Astrocyte (in vitro differentiated cells and primary cell): ENCODE measurements at regions not wholly inside any gene's neighbourhood (a gene's known extent, or its start where the extent isn't known, plus 50 kb on each side); places are given as distances from the start of the nearest gene placed in this dataset.

Source experiments
- DNase-seq: peaks from one replicate; pipeline ENCODE4 v3.0.0-alpha.2; 2010; ENCODE audit warnings: low read depth
- FAIRE-seq: peaks from 2 replicates; lab custom pipeline; 2011; peaks lifted over from hg19 to GRCh38; lab: Jason Lieb, UNC
- H2AFZ ChIP-seq: 2 replicates; pipeline ENCODE4 v1.6.0; 2012; ENCODE audit warnings: low read depth, low read length, inconsistent platforms
- H3K27ac ChIP-seq: 2 replicates; pipeline ENCODE4 v1.5.1; 2011; ENCODE audit warnings: low read depth, low read length, inconsistent platforms
- H3K27me3 ChIP-seq: 2 replicates; pipeline ENCODE4 v1.6.0; 2011; ENCODE audit warnings: low read length, inconsistent platforms; ENCODE audit not compliant: insufficient read depth
- H3K36me3 ChIP-seq: 2 replicates; pipeline ENCODE4 v1.5.1; 2011; ENCODE audit warnings: low read length, inconsistent platforms; ENCODE audit not compliant: insufficient read depth
- H3K4me1 ChIP-seq: 2 replicates; pipeline ENCODE4 v1.5.1; 2011; ENCODE audit warnings: low read length, inconsistent platforms; ENCODE audit not compliant: insufficient read depth
- H3K4me2 ChIP-seq: 2 replicates; pipeline ENCODE4 v1.6.0; 2012; ENCODE audit warnings: low read length, inconsistent platforms
- H3K4me3 ChIP-seq: 2 replicates; pipeline ENCODE4 v1.5.1; 2011; ENCODE audit warnings: low read depth, mild to moderate bottlenecking, low read length, inconsistent platforms; ENCODE audit not compliant: insufficient read depth
- H3K79me2 ChIP-seq: 2 replicates; pipeline ENCODE4 v1.6.0; 2012; ENCODE audit warnings: mild to moderate bottlenecking, low read length, inconsistent platforms; ENCODE audit not compliant: insufficient read depth
- H3K9ac ChIP-seq: 2 replicates; pipeline ENCODE4 v1.6.0; 2012; ENCODE audit warnings: mild to moderate bottlenecking, low read length, inconsistent platforms
- H3K9me3 ChIP-seq: 2 replicates; pipeline ENCODE4 v1.5.1; 2012; ENCODE audit warnings: low read depth, mild to moderate bottlenecking, low read length, inconsistent platforms; ENCODE audit not compliant: insufficient read depth
- H4K20me1 ChIP-seq: 2 replicates; pipeline ENCODE4 v1.6.0; 2012; ENCODE audit warnings: low read length, inconsistent platforms; ENCODE audit not compliant: insufficient read depth
- H3K27ac Mint-ChIP-seq: one replicate; pipeline ENCODE4 v1.8.0; 2021; ENCODE audit warnings: mild to moderate bottlenecking, mixed read lengths; ENCODE audit not compliant: unreplicated experiment
- H3K27me3 Mint-ChIP-seq: one replicate; pipeline ENCODE4 v1.8.0; 2021; ENCODE audit warnings: low read depth, mixed read lengths; ENCODE audit not compliant: unreplicated experiment
- H3K36me3 Mint-ChIP-seq: one replicate; pipeline ENCODE4 v1.8.0; 2021; ENCODE audit warnings: low read depth, mixed read lengths; ENCODE audit not compliant: unreplicated experiment
- H3K4me1 Mint-ChIP-seq: one replicate; pipeline ENCODE4 v1.8.0; 2021; ENCODE audit warnings: low read depth, mixed read lengths; ENCODE audit not compliant: unreplicated experiment
- H3K4me3 Mint-ChIP-seq: one replicate; pipeline ENCODE4 v1.8.0; 2021; ENCODE audit warnings: mild to moderate bottlenecking, moderate library complexity, mixed read lengths; ENCODE audit not compliant: unreplicated experiment
- H3K9me3 Mint-ChIP-seq: one replicate; pipeline ENCODE4 v1.8.0; 2021; ENCODE audit warnings: mild to moderate bottlenecking, mixed read lengths; ENCODE audit not compliant: unreplicated experiment
- EZH2 ChIP-seq: IDR thresholded peaks from 2 replicates; pipeline ENCODE4 v1.6.1; 2012; ENCODE audit warnings: mild to moderate bottlenecking, low read length, inconsistent platforms; ENCODE audit not compliant: insufficient read depth
- TF ChIP-seq, protein P1 (sequence below): IDR thresholded peaks from 2 replicates; pipeline ENCODE4 v1.5.1; 2011; ENCODE audit warnings: low read depth, mild to moderate bottlenecking, inconsistent platforms, low read length, moderate library complexity; ENCODE audit not compliant: insufficient read depth

DNA sequence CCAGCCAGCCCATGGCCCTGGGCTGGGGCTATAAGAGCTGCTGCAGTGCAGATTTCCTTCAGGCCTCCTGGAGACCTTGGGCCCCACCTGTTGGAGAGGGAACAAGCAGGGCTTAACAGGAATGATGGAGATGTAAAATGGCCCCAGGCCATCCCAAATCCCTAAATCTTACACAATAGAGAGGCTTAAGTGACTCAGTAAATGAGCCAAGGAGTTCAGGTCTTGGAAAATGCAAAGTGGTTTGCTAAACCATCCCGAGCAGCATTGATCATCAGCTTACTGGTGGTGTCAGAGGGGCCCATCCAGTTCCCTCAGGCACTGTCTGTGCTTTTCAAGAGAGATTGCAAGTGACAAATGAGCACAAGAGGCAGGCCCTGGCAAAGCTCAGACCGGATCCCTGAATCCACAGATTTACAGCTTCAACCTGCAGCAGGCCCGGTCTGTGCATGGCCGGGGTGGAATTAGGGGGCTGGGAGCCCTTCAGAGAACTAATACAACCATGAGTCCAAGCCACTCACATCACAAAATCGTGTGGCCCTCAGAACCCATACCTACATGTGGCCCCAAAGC is 325.4 kb downstream of the UACA start:
- no peak overlapping the region for H3K27ac Mint-ChIP-seq
- H3K4me3 ChIP-seq: no peak overlapping the region
- no peak for FAIRE-seq

DNA sequence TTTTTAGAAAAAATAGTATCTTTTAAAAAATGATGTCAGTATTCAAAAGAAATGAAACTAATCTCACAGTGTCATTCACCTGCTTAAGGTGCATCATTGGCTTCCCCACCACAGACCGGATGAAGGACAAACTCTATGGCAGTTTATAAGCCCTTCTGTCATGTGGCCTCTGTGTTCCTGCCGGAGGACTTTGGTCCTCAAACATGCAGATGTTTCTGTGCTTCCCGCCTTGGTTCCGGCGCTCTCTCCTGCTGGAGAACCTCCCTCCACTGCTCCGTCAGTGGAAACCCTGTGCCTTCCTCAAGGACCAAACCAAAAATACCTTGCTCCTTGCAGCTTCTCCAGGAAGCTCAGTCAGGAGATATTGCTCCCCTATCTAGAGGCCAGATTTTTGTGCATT is 326.3 kb downstream of the UACA start:
- Histone ChIP-seq H3K79me2 (no peaks in the 10 kb centered on the region), H3K9ac (no peak overlapping the region), H3K36me3 (no peaks in the 10 kb centered on the region), H4K20me1 (no peaks in the 10 kb centered on the region), H3K27ac (no peak overlapping the region), H3K4me1 (no peaks in the 10 kb centered on the region), H3K4me2 (no peak overlapping the region), H3K4me3 (no peak overlapping the region), H3K27me3 (peaks cover 60% of the 10 kb centered on the region), H3K9me3 (no peaks in the 10 kb centered on the region), H2AFZ (no peak overlapping the region)
- Mint-ChIP-seq H3K4me1 (no peaks in the 10 kb centered on the region), H3K27me3 (peaks cover 75% of the 10 kb centered on the region), H3K9me3 (peaks cover 6% of the 10 kb centered on the region), H3K36me3 (no peaks in the 10 kb centered on the region), H3K4me3 (no peak overlapping the region), H3K27ac (no peak overlapping the region)
- TF ChIP-seq EZH2: no peak
- TF ChIP-seq, protein P1, sequence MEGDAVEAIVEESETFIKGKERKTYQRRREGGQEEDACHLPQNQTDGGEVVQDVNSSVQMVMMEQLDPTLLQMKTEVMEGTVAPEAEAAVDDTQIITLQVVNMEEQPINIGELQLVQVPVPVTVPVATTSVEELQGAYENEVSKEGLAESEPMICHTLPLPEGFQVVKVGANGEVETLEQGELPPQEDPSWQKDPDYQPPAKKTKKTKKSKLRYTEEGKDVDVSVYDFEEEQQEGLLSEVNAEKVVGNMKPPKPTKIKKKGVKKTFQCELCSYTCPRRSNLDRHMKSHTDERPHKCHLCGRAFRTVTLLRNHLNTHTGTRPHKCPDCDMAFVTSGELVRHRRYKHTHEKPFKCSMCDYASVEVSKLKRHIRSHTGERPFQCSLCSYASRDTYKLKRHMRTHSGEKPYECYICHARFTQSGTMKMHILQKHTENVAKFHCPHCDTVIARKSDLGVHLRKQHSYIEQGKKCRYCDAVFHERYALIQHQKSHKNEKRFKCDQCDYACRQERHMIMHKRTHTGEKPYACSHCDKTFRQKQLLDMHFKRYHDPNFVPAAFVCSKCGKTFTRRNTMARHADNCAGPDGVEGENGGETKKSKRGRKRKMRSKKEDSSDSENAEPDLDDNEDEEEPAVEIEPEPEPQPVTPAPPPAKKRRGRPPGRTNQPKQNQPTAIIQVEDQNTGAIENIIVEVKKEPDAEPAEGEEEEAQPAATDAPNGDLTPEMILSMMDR: no peak
- DNase-seq: no peak
- FAIRE-seq: no peak

More for the DNA sequence above, 325.4 kb downstream of the UACA start:
- Histone ChIP-seq H3K36me3 (no peaks in the 10 kb centered on the region), H3K9ac (no peak overlapping the region), H2AFZ (no peak overlapping the region), H3K4me2 (no peak overlapping the region), H4K20me1 (no peaks in the 10 kb centered on the region), H3K9me3 (no peaks in the 10 kb centered on the region), H3K27me3 (peaks cover 61% of the 10 kb centered on the region), H3K79me2 (no peaks in the 10 kb centered on the region), H3K4me1 (no peaks in the 10 kb centered on the region), H3K27ac (no peak overlapping the region)
- Mint-ChIP-seq H3K27me3 (peaks cover 76% of the 10 kb centered on the region), H3K4me3 (no peak overlapping the region), H3K9me3 (peaks cover 7% of the 10 kb centered on the region), H3K36me3 (no peaks in the 10 kb centered on the region), H3K4me1 (no peaks in the 10 kb centered on the region)
- TF ChIP-seq, protein P1: no peak
- no peak for TF ChIP-seq EZH2
- no peak for DNase-seq

DNA sequence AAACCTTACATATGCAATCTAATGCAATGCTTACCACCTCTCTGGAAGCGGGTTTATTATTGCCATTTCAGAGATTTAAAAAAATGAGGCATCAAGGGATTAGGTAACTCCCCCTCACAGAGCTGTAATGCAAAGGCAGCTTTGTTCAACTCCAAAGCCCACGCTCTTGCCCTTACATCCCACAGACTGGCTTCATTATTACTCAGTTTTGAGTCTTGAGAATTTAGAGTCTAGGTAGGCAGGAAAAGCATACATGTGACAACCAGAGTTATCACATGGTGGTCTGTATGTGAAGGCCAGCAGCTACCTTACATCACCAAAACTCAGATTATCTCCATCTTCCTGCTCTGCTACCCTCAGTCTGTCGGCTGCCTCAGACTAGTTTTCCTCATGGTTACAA is 326.9 kb downstream of the UACA start:
- no peak for FAIRE-seq
- Histone ChIP-seq H3K27me3 (peaks cover 54% of the 10 kb centered on the region), H3K9ac (no peak overlapping the region), H3K4me2 (no peak overlapping the region), H3K9me3 (no peaks in the 10 kb centered on the region), H3K36me3 (no peaks in the 10 kb centered on the region), H3K4me1 (no peaks in the 10 kb centered on the region), H2AFZ (no peak overlapping the region), H3K79me2 (no peaks in the 10 kb centered on the region), H3K4me3 (no peak overlapping the region), H4K20me1 (no peaks in the 10 kb centered on the region), H3K27ac (no peak overlapping the region)
- TF ChIP-seq, protein P1: no peak
- no peak for TF ChIP-seq EZH2
- H3K4me1 Mint-ChIP-seq: no peaks in the 10 kb centered on the region
- H3K36me3 Mint-ChIP-seq: no peaks in the 10 kb centered on the region
- DNase-seq: no peak
- peaks cover 6% of the 10 kb centered on the region for H3K9me3 Mint-ChIP-seq
- H3K27ac Mint-ChIP-seq: no peak overlapping the region
- H3K4me3 Mint-ChIP-seq: no peak overlapping the region
- peaks cover 71% of the 10 kb centered on the region for H3K27me3 Mint-ChIP-seq
